HG03103 (cell line): ENCODE measurements at regions not wholly inside any gene's neighbourhood (a gene's known extent, or its start where the extent isn't known, plus 50 kb on each side); places are given as distances from the start of the nearest gene placed in this dataset.

Experiments used
- ATAC-seq: cut with Tn5 transposase; IDR thresholded peaks from one replicate; pipeline ENCODE4 v1.9.1; 2021; ENCODE audit warnings: low read depth; ENCODE audit not compliant: unreplicated experiment

DNA sequence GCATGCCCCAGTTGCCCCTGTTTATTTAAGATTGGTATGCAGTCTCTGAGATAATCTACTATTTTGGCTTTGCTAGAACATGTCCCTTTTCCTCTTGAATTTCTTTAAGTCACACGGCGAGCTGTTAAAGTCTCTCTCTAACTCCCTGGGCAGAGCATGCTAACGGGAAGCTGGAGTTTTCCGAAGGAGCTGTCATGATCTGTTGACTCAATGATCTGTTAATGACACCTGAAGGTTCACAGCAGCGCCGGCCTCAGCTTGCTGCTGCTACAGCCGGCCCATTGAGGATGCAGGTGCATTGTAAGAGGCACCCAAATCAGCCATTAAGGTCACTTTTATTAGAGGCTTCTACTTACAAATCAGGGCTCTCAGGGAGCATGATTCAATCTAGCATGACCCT lies 1203.4 kb downstream of the MAT2B start:
- ATAC-seq = no peak

DNA sequence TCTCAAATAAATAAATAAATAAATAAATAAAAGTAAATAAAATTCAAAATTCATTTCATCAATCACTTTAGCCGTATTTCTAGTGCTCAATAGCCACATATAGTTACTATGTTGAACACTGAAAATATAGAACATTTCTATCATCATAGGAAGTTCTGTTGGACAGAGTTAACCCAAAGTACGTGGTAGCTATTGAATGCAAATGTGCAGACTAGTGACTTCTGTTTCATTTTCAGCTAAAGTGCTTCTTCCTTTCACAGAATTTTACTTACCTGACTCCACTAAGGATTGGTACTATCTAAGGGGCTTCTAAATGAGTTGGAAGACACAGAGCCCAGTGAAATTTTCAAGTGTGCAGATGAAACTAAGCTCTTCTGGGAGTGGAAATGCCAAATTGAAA lies 1208.3 kb downstream of the MAT2B start:
- no peak for ATAC-seq

DNA sequence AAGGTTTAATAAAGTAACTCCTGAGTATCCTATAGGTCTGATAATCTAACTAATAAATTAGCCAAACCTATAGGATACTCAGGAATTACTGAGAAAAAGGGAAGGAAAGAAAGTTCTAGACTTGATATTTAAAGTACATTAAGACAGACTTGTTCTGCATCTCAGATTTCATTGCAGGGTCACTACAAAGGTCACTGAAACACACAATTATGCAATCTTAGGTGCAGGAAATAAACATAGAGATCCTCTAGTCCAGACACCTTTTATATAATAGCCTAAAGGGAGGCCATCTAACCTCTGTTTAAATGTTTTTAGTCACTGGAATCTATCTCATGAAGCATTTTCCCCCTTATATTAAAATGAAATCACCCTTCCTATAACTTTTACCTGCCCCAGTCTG lies 1215.7 kb downstream of the MAT2B start:
- no peak for ATAC-seq

DNA sequence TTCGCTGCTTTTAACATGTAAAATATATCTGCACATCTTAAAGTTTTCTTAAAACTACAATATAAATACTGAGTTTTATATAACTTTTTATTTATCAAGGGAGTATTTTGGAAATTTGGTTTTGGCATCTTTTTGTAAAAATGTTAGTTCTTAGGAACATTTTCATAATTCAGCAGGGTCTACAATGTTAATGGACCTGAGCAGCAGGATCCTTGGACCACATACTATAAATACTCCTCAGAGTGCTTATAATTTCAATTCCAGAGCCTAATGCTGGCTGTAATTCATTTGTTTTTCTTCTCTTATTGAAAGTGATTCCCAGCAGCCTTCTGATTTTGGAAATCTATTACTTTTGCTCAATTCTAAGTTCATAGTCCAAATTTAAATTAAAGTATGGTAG lies 1216.2 kb downstream of the MAT2B start:
- no peak for ATAC-seq

DNA sequence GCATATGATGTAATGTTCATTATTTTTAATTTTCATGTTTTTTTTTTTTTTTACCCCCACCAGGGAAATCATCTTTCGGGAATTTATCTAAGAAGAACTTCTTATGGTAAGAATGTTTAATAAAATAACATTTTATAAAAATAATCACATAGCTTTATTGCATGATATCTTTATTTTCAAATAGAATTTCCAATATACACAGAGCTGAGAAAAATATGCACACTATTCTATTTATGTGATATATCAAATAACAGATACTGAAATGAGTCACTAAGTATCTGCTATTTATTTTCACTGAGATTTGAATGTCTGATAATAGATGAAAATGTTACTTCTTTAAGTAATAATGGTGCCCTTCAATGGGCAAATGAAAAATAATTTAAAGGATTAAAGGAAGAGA lies 1217.3 kb downstream of the MAT2B start:
- no peak for ATAC-seq

DNA sequence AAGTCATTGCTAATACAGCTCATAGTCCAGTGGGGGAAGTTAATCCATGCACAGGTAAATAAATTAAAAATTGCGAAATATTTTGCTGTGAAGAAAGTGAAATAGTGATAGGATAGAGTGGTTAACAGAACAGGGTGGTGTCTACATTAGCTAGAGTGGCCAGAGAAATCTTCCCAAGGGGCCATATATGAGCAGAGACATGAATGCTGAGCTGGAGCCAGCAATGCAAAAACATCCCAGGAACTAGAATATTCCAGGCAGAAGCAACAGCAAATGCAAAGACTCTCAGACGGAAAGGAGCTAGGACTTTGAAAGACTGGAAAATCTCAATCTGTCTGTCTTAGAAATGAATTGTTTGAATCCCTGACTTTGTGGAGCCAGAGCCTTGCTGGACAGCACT lies 1221.6 kb downstream of the MAT2B start:
- no peak for ATAC-seq

DNA sequence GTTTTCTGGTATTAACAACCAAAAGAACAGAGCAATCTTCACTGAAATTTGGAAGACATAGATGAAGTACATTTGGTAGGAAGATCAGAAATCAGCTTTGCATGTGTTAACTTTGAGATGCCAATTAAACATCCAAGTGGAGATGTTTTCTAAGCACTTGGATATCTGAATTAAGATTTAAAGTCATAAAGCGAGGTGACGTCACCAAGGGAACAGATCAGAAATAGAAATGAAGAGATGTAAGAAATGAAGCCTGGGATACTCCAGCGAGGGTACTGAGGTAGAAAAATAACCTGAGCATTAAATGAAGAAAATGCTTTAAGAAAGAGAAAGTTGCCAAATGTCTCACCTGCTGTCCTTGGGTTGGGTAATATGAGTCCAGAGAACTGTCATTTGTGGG lies 1223.3 kb downstream of the MAT2B start:
- no peak for ATAC-seq

DNA sequence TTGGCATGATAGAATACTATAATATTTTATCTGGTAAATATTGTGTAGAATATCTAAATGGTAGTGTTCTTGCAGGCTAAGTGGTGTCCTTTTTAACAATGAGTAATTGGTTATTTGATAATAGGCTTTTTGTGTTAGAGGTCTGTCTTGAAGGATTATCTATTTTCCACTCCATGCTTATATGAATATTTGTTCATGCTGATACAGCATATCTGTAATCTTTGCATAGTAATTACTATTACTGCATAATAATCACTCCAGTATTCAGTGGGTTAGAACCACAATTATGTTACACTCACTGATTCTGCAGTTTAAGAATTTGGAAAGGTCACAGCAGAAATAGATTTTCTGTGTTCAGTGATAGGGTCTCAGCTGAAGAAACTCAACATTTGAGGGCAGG lies 1229.9 kb downstream of the MAT2B start:
- no peak for ATAC-seq

DNA sequence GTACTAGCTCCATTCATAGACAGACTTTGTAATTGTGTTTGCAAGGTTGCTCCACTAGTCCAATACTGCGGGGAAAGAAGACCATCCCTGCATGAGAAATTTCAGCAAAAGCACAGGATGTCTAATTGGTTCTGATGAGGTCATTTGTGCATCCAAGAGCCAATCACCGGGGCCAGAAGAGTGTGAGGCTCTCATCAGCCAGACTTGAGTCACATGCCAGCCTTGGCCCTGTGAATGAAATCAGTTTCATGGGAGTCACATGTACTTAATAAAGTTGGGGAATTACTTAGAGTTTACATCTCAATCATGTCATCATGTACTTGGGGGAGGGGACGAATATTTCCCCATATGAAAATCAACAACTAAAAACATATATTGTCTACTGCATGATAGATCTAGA lies 1236.0 kb downstream of the MAT2B start:
- peak; percentile 34 for ATAC-seq

DNA sequence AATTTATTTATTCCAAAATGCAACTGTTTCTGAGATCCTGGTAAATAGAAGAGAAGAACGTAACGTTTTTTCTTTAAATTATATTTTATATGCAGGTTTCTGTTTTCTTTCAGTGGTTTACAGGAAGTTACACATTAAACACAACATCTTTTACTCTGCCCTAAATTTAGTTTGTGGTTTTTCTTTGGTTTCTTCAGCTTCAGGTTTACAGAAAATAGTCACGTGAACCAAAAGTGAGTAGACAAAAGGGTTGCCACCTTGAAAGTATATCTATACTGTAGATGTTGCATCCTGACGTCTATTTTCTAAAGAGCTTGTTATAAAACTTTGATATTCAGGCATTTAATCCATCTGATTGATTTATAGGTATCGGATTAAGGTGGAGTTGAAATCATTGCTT lies 1236.6 kb downstream of the MAT2B start:
- ATAC-seq = peak; percentile 88

DNA sequence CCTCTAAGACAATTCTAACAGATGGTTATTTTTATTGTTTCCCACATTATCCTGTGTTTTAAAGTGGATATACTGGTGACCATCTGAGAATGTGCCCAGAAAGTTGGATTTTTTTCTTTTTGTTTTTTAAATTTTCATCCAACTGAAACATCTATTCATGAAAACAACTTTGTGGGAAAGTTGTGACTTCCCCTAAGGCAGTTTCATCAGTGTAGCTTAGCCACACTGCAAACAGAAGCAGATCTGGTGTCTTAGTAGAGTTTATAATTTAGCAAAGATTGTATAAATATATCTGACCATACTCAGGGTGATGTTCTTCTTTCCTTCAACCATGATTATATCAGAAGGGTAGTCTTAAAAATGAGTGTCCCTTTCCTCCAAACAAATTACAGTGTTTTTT lies 1241.3 kb downstream of the MAT2B start:
- ATAC-seq = no peak

DNA sequence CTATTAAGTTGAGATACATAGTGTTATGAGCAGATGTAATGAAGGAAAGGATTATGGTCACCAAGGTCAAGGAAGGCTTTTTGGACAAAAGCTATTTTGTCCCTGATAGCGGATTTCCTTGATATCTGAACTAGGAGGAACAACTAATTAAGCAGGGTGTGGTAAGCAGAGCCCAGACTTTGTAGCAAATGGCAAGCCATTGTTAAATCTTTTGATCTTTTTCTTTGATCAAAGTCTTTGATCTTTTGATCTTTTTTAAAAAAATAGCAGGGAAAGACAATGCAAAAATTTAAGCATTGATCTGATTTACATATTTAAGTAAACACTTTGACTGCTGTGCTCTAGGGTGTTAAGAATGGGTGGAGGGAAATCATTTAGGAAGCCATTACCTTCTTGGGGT lies 1242.0 kb downstream of the MAT2B start:
- ATAC-seq = no peak

DNA sequence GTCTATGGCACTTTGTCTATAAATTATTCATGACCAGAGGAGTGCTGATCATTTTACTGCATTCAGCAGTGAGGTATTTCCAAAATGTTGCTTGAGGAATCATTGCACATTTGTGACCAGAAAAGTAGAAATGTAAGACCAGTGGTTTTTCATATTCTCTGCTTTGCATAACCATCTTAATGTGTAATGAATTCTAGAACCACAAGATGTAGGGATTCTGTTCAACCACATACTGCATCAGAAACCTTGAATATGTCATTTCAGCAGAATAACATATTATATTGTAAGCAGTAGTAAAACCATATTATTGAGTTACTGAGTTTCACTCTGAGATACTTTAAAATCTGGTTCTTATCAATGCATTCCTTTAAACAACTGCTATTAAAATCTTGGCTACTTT lies 1243.4 kb downstream of the MAT2B start:
- ATAC-seq = peak; percentile 66

DNA sequence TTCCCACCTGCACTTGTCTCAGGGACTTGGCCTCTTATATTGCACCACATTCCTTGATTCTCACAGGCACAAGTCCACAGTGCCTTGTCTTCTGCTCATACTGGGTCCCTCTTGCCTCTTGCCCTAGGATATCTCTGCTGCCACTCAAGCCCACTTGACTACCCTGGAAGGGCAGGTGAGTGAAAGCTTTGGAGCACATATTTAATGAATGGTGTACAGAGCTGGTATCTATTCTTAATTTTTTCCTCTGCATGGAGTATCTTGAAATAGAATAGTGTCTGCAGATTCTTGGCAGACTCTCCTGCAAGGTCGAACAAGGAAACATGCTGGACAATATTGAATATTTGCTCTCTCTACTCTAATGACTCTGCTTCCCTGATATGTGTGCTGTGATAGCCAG lies 1248.0 kb downstream of the MAT2B start:
- no peak for ATAC-seq

DNA sequence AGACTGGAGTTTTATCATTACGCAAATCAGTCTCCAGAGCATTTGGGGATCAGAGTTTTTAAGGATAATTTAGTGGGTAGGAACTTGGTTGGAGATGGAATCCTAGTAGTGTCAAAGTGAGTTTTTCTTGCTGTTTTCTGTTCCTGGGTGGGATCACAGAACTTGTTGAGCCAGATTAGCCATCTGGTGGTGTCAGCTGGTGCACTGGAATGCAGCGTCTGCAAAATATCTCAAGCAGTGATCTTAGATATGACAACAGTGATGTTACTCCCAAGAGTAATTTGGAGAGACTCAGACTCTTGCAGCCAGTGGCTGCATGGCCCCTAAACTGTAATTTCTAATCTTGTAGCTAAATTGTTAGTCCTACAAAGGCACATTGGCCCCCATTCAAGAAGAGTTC lies 1257.8 kb downstream of the MAT2B start:
- ATAC-seq = no peak

DNA sequence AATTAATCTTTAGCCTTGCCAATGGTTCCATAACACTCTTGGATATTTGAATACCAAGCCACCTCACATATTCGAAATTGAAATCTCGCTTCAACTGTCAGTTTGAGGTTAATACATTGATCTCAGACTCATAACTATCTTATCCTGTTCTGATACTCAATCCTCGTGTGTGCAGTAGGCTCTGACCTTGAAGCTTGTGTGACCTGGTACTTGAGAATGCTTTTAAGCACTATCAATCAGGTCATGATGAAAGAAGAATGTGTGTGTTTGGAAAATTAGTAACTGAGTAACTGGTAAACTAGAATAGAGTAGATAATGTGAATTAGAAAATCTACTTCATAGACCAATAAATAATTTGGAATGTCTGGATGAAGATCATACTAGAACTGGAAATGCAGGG lies 1266.7 kb downstream of the MAT2B start:
- ATAC-seq = no peak

DNA sequence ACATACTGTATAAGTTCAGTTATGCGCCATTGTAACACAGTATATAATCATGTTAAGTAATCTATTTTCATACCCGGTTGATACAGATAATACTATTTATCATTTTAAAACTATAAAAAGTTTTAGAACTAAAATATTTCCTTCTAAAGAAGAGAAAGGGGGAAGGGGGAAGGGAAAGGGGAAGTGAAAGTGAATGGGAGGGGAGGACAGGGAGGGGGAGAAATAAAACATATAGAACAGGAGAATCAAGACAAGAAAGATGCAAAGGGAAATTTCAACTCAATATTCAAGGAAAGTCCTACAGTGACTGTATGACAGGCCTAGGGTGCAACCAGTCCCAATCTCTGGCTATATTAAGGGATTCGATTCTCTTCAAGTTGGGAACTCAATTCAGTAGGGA lies 1278.8 kb downstream of the MAT2B start:
- ATAC-seq = no peak

DNA sequence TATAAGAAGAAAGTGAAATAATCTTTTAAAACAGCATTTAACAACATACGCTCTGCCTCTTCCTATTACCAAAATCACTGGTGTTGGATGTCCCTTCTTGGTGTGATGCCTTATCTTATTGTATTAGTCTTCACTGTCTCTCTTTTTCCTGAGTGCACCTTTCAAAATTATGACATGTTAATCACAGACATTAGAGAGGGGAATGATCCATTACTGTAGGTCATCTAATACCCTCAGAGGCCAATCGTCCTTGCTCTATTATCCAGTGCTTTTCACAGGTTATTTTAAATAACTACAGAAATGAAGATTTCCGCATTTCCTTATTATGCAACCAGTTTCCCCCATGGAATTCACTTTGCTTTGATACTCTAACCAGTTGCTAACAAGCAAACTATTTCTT lies 1292.7 kb downstream of the MAT2B start:
- ATAC-seq = no peak

DNA sequence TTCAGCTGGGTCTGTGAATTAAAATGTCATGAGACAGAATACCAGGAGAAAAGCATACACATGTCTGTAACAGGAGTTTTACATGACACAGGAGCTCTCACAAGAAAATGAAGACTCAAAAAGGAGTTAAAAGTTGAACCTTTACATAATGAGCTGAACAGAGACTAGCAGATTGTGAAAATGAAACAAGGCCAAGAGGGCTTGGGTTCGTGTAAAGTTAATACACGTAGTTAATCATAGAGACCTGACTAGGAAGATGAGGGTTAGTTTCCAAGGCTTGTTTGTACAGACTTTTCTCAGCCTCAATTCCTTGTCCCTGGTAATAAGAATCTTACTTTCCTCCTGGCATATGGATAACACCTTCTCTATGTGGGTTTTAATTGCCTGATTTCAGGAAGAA lies 1294.0 kb downstream of the MAT2B start:
- no peak for ATAC-seq

DNA sequence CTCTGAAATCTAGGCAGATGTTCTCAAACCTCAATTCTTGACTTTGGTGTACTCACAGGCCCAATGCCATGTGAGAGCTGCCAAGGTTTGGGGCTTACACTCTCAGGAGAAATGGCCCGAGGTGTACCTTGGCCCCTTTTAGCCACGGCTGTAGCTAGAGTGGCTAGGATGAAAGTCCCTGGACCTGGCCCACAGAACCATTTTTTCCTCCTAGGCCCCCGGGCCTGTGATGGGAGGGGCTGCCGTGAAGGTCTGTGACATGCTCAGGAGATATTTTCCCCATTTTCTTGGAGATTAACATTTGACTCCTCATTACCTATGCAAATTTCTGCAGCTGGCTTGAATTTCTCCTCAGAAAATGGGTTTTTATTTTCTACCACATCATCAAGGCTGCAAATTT lies 1296.5 kb downstream of the MAT2B start:
- ATAC-seq = no peak

DNA sequence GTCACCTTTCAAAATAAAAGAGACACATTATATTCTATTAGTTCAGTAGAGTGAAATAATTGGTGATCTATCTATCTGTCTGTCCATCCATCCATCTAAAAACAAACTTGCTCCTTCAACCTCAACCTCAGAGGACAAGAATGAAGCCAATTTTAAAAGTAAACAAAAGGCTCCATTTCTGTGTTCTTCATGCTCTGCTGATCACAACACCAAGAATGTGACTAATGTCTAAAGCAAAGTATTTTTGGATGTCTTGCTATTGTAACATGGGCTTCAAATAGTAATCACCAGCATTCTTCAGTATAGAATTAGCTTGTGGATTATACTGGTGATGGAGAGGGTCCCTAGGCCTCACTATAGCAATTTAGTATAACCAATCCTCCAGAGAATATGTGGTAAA lies 1304.4 kb downstream of the MAT2B start:
- peak; percentile 86 for ATAC-seq

DNA sequence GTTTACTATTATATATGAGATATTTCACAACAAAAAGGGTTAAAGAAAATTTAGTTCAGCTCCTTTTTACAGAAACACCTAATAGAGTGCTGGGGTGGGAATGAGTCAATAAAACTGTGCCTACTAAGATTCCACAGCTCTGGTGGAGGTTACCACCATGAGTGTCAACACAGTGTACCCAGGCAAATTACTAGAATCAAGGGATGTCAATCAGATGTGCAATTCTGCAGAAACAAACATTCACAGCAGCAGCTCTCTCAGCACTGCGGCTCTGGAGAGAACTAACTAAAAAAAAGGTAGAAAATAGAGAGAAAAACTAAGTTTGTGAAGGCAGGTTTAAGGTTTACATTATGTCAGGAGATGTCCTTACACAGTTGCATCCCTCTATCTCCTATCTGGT lies 1313.0 kb downstream of the MAT2B start:
- no peak for ATAC-seq

DNA sequence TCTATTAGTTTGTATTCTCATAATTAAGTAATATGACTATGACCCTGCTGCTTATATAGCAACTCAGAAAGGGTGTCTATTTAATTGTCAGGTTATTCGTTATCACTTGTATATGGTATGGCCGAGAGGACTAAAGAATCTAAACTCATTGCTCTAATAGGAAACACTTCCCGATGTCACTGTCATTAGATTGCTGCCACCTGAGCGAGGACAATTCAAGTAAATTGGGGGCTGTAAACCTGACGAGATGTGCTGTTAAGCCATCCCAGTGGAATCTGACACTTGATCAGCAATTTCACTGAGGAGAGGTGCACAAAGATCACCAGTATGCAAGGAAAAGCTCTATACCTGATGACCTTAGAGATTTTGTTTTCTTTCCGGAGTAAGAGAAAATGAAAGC lies 1319.3 kb downstream of the MAT2B start:
- no peak for ATAC-seq

DNA sequence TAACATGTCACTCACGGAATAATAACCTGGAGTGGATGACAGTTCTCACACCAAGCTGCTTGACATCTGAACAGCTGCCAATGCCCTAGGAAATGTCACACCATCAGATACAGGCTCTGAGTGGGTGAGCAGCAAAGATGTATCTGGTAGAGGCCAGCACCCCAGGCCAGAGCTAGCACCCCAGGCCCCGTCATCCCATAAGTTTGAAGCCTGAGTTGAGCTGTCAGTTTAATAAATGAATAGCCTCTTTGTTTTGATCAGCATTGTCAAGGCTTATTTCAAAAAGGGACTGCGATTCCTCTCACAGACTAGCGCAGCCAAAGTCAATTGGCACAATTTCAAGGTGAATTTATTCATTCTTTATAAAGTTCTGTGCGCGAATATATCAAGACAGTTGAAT lies 1327.1 kb downstream of the MAT2B start:
- ATAC-seq = no peak
